PC-9 (cell line): ENCODE measurements at regions not wholly inside any gene's neighbourhood (a gene's known extent, or its start where the extent isn't known, plus 50 kb on each side); places are given as distances from the start of the nearest gene placed in this dataset.

Source experiments
- BruUV-seq: library from RNA; stranded (reverse); fragments of 400-500 nt; replicated peaks from 2 replicates; lab custom pipeline; 2021; lab: Mats Ljungman, UMichigan
- CTCF ChIA-PET: fragments of 300-600 bp; sonication (Branson Sonifier 250); formaldehyde crosslinking; loops from one replicate; lab custom pipeline; 2022; ENCODE audit warnings: antibody characterized with exemption; lab: Charles Lee
- POLR2A ChIA-PET: fragments of 300-600 bp; sonication (Branson Sonifier 250); formaldehyde crosslinking; loops from one replicate; lab custom pipeline; 2022; ENCODE audit warnings: antibody characterized with exemption; ENCODE audit not compliant: unreplicated experiment; lab: Charles Lee
- DNase-seq, 2 experiments: peaks; one replicate each; pipeline versions ENCODE4 v3.0.0 to v3.0.0-alpha.2; 2015 to 2022; ENCODE audit warnings: mixed read lengths in 1 of 2
- H2AFZ ChIP-seq: fragments of 200-600 bp; sonication (generic); 2 replicates; pipeline ENCODE4 v1.8.1; 2017; ENCODE audit warnings: antibody characterized with exemption
- H3F3A ChIP-seq: fragments of 200-600 bp; sonication (generic); 2 replicates; pipeline ENCODE4 v1.8.1; 2017; ENCODE audit warnings: antibody characterized with exemption, mild to moderate bottlenecking, low read depth; ENCODE audit not compliant: insufficient read depth
- H3K27ac ChIP-seq: fragments of 200-600 bp; sonication (generic); 2 replicates; pipeline ENCODE4 v1.6.1; 2016; ENCODE audit warnings: mixed run types
- H3K27me3 ChIP-seq: fragments of 200-600 bp; sonication (generic); 2 replicates; pipeline ENCODE4 v1.6.1; 2016; ENCODE audit warnings: low read depth, mixed run types; ENCODE audit not compliant: insufficient read depth
- H3K36me3 ChIP-seq: fragments of 200-600 bp; sonication (generic); 2 replicates; pipeline ENCODE4 v1.6.1; 2016; ENCODE audit warnings: low read depth, mixed run types
- H3K4me1 ChIP-seq: fragments of 200-600 bp; sonication (generic); replicated peaks from 2 replicates; pipeline ENCODE4 v1.6.1; 2016; ENCODE audit warnings: mixed run types; ENCODE audit not compliant: insufficient read depth
- H3K4me2 ChIP-seq: fragments of 200-600 bp; sonication (generic); 2 replicates; pipeline ENCODE4 v1.6.1; 2017; ENCODE audit warnings: mixed run types
- H3K4me3 ChIP-seq: fragments of 200-600 bp; sonication (generic); 2 replicates; pipeline ENCODE4 v1.6.1; 2016; ENCODE audit warnings: mixed run types
- H3K79me2 ChIP-seq: fragments of 200-600 bp; sonication (generic); 2 replicates; pipeline ENCODE4 v1.6.1; 2017; ENCODE audit warnings: low read depth, mixed run types
- H3K9me2 ChIP-seq: fragments of 200-600 bp; sonication (generic); 2 replicates; pipeline ENCODE4 v1.8.1; 2017; ENCODE audit warnings: mild to moderate bottlenecking; ENCODE audit not compliant: insufficient read depth
- H3K9me3 ChIP-seq: fragments of 200-600 bp; sonication (generic); 2 replicates; pipeline ENCODE4 v1.8.1; 2016; ENCODE audit warnings: low read depth; ENCODE audit not compliant: insufficient read depth
- H4K20me1 ChIP-seq: fragments of 200-600 bp; sonication (generic); 2 replicates; pipeline ENCODE4 v1.8.1; 2017; ENCODE audit not compliant: insufficient read depth
- EZH2 ChIP-seq: fragments of 200-600 bp; sonication (generic); IDR thresholded peaks from 2 replicates; pipeline ENCODE4 v1.8.0; 2017; ENCODE audit warnings: antibody characterized with exemption, low read depth
- intact Hi-C: fragments of 100-400 bp; cut with micrococcal nuclease; formaldehyde crosslinking; loops from one replicate; pipeline ENCODE4 v1.10.0; 2022; ENCODE audit not compliant: unreplicated experiment
- TF ChIP-seq, protein P1 (sequence below): fragments of 200-600 bp; sonication (generic); conservative IDR thresholded peaks from 2 replicates; pipeline ENCODE4 v1.6.1; 2017; ENCODE audit warnings: mixed run types, antibody characterized with exemption, mild to moderate bottlenecking, moderate library complexity

DNA sequence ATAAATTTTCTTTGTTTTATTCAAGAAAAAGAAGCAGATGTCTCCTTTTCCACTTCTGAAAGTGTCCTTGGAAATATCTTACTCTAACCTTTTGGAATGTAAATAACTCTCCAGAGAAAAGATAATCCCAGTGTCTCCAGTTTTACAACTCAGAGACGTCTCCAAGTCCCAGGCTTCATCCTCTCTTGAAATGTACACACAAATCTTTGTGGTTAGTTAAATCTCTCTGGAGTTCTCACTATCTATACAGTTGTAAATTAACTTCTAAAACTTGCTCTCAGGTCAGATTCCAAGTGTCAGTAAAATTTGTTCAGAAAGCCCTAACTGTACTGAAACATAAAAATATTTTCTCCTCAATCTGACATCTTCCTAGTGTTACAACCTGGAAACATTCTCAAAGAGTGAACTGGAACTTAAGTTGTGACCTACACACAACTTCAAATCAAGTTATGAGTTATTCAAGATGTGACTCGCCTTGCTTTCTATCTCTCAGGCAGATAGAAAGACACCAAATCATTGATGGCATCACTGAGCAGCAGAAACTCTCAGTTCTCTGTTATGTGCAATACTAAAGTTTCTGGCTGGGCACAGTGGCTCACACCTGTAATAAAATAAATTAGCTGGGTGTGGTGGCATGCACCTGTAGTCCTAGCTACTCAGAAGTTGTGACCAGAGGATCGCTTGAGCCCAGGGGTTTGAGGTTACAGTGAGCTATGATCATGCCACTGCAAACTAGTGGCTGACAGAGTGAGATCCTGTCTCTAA, 284.2 kb downstream of the RCHY1 start:
- no peaks in the 10 kb centered on the region for H3K9me2 ChIP-seq
- ChIA-PET POLR2A (no interaction called here), CTCF (no interaction called here)
- H3K4me2 ChIP-seq = no peak overlapping the region
- BruUV-seq = no TSS peak
- DNase-seq = no peak
- H3K36me3 ChIP-seq = no peaks in the 10 kb centered on the region
- H2AFZ ChIP-seq = no peak overlapping the region
- no peak overlapping the region for H3K4me3 ChIP-seq
- H3K27ac ChIP-seq = no peak overlapping the region
- H3K79me2 ChIP-seq = no peaks in the 10 kb centered on the region
- no peaks in the 10 kb centered on the region for H3K27me3 ChIP-seq
- no peaks in the 10 kb centered on the region for H3K9me3 ChIP-seq
- no peaks in the 10 kb centered on the region for H3K4me1 ChIP-seq
- intact Hi-C loops = no loop called here
- no peaks in the 10 kb centered on the region for H3F3A ChIP-seq
- TF ChIP-seq EZH2 = no peak
- TF ChIP-seq, protein P1, sequence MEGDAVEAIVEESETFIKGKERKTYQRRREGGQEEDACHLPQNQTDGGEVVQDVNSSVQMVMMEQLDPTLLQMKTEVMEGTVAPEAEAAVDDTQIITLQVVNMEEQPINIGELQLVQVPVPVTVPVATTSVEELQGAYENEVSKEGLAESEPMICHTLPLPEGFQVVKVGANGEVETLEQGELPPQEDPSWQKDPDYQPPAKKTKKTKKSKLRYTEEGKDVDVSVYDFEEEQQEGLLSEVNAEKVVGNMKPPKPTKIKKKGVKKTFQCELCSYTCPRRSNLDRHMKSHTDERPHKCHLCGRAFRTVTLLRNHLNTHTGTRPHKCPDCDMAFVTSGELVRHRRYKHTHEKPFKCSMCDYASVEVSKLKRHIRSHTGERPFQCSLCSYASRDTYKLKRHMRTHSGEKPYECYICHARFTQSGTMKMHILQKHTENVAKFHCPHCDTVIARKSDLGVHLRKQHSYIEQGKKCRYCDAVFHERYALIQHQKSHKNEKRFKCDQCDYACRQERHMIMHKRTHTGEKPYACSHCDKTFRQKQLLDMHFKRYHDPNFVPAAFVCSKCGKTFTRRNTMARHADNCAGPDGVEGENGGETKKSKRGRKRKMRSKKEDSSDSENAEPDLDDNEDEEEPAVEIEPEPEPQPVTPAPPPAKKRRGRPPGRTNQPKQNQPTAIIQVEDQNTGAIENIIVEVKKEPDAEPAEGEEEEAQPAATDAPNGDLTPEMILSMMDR = no peak
- no peaks in the 10 kb centered on the region for H4K20me1 ChIP-seq

DNA sequence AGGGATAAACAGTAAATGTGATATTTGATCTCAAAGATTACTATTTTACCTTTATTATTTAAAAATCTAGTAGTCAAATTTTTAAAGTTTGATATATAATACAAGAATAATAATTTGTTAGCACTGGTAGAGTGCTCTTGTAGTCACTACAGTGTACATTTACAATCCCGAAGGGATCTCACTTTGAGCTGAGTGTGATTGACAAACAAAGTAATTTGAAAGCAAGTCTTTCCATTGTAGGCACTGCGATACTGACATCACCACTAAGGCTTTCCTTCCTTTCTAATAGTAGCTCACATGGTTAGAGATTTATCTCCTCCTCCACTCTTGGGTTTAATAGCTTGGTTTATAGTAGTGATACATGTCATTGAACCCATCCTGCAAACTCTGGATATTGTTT, 280.6 kb downstream of the PARM1 start:
- no peaks in the 10 kb centered on the region for H3F3A ChIP-seq
- no peak for DNase-seq
- H3K4me3 ChIP-seq = no peak overlapping the region
- intact Hi-C loops = no loop called here
- ChIA-PET CTCF (no interaction called here), POLR2A (no interaction called here)
- H3K4me1 ChIP-seq = no peaks in the 10 kb centered on the region
- H4K20me1 ChIP-seq = no peaks in the 10 kb centered on the region
- no peaks in the 10 kb centered on the region for H3K27me3 ChIP-seq
- H3K36me3 ChIP-seq = no peaks in the 10 kb centered on the region
- H3K79me2 ChIP-seq = no peaks in the 10 kb centered on the region
- no TSS peak for BruUV-seq
- no peak overlapping the region for H2AFZ ChIP-seq
- no peaks in the 10 kb centered on the region for H3K9me2 ChIP-seq
- no peak overlapping the region for H3K4me2 ChIP-seq
- H3K27ac ChIP-seq = no peak overlapping the region
- H3K9me3 ChIP-seq = no peaks in the 10 kb centered on the region
- TF ChIP-seq, protein P1 = no peak
- TF ChIP-seq EZH2 = no peak

DNA sequence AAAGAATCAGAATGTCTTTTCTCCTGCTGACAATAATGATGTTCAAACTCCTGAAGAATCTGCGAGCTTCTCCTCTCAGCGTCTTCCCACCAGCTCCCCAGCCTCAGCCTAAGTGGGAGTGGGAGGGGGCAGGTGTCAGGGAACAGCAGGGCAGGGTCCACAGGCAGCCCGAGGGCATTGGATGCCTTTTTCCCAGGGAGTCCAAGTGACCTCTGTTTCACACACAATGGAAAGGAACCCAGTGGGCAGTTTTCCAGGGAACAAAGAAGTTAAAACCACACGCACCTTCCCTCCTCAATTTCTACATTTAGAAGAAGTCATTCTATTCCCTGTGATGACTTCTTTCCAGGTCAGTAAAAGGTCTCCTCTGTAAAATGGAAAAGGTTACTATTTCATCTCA, 278.5 kb downstream of the PARM1 start:
- Histone ChIP-seq H2AFZ (no peak overlapping the region), H4K20me1 (no peaks in the 10 kb centered on the region), H3K36me3 (no peaks in the 10 kb centered on the region), H3K79me2 (no peaks in the 10 kb centered on the region), H3K9me2 (no peaks in the 10 kb centered on the region), H3K9me3 (no peaks in the 10 kb centered on the region), H3K27ac (no peak overlapping the region), H3K4me3 (no peak overlapping the region), H3K4me2 (no peak overlapping the region), H3K27me3 (no peaks in the 10 kb centered on the region), H3K4me1 (no peaks in the 10 kb centered on the region), H3F3A (no peaks in the 10 kb centered on the region)
- TF ChIP-seq, protein P1 = no peak
- no peak for TF ChIP-seq EZH2
- CTCF ChIA-PET = no interaction called here
- no TSS peak for BruUV-seq
- intact Hi-C loops = no loop called here
- no peak for DNase-seq
- POLR2A ChIA-PET = no interaction called here
